ENCODE measurements at regions not wholly inside any gene's neighbourhood (a gene's known extent, or its start where the extent isn't known, plus 50 kb on each side); places are given as distances from the start of the nearest gene placed in this dataset.

DNA sequence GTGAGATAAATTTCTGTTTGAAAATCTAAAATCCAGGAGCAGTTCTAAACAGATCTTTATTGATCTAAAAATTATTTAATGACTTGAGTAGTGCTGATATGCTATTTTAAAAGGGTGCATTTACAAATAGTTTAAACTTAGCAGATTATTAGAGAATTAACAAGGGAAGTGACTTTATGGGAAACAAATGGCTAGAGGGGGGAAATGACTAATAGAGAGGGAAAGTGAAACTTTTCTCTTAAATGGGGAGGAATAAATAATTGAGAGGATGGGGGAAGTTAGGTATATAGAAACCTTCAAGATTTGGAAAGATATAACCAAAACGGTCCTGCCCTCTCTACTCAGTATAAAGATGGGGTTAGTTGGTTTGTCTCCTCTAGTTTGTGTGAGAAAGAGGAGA lies 90.1 kb upstream of the ARMC3 start:
- TF ChIP-seq, protein P1, sequence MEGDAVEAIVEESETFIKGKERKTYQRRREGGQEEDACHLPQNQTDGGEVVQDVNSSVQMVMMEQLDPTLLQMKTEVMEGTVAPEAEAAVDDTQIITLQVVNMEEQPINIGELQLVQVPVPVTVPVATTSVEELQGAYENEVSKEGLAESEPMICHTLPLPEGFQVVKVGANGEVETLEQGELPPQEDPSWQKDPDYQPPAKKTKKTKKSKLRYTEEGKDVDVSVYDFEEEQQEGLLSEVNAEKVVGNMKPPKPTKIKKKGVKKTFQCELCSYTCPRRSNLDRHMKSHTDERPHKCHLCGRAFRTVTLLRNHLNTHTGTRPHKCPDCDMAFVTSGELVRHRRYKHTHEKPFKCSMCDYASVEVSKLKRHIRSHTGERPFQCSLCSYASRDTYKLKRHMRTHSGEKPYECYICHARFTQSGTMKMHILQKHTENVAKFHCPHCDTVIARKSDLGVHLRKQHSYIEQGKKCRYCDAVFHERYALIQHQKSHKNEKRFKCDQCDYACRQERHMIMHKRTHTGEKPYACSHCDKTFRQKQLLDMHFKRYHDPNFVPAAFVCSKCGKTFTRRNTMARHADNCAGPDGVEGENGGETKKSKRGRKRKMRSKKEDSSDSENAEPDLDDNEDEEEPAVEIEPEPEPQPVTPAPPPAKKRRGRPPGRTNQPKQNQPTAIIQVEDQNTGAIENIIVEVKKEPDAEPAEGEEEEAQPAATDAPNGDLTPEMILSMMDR (IDR thresholded peaks at IDR 0.05; ENCODE audit: low read depth, low read length, missing input control) = no peak
- TF ChIP-seq, protein P2, sequence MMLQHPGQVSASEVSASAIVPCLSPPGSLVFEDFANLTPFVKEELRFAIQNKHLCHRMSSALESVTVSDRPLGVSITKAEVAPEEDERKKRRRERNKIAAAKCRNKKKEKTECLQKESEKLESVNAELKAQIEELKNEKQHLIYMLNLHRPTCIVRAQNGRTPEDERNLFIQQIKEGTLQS (IDR thresholded peaks at IDR 0.05) = no peak
- TF ChIP-seq EGR1 (IDR thresholded peaks at IDR 0.05; ENCODE audit: low read depth in 2 of 2) (no peak), TAF1 (conservative IDR thresholded peaks at IDR 0.05) (no peak), RAD21 (IDR thresholded peaks at IDR 0.05) (no peak)
- TF ChIP-seq, protein P3, sequence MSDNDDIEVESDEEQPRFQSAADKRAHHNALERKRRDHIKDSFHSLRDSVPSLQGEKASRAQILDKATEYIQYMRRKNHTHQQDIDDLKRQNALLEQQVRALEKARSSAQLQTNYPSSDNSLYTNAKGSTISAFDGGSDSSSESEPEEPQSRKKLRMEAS (IDR thresholded peaks at IDR 0.05) = no peak
- TF ChIP-seq, protein P4, sequence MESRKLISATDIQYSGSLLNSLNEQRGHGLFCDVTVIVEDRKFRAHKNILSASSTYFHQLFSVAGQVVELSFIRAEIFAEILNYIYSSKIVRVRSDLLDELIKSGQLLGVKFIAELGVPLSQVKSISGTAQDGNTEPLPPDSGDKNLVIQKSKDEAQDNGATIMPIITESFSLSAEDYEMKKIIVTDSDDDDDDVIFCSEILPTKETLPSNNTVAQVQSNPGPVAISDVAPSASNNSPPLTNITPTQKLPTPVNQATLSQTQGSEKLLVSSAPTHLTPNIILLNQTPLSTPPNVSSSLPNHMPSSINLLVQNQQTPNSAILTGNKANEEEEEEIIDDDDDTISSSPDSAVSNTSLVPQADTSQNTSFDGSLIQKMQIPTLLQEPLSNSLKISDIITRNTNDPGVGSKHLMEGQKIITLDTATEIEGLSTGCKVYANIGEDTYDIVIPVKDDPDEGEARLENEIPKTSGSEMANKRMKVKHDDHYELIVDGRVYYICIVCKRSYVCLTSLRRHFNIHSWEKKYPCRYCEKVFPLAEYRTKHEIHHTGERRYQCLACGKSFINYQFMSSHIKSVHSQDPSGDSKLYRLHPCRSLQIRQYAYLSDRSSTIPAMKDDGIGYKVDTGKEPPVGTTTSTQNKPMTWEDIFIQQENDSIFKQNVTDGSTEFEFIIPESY (IDR thresholded peaks at IDR 0.05) = no peak
